Endodermal cell (in vitro differentiated cells): ENCODE measurements at regions not wholly inside any gene's neighbourhood (a gene's known extent, or its start where the extent isn't known, plus 50 kb on each side); places are given as distances from the start of the nearest gene placed in this dataset.
A peak's percentile ranks its signal among the peaks of the same experiment; 100 is the strongest.
"Not testable (repeated sequence)": the region's sequence is repeated elsewhere in the genome, so short reads cannot be mapped to it uniquely, and the experiment has no call there.

Experiments used
- DNase-seq: peaks from one replicate; pipeline ENCODE4 v3.0.0-alpha.2; 2017
- H3K27ac ChIP-seq: 2 replicates; pipeline ENCODE4 v1.5.1; 2013; ENCODE audit warnings: mild to moderate bottlenecking, low read depth, low read length, moderate library complexity
- H3K27me3 ChIP-seq: 2 replicates; pipeline ENCODE4 v1.6.1; 2013; ENCODE audit warnings: mild to moderate bottlenecking, low read length, moderate library complexity; ENCODE audit not compliant: insufficient read depth, control insufficient read depth, poor library complexity, severe bottlenecking
- H3K36me3 ChIP-seq: 2 replicates; pipeline ENCODE4 v1.7.0; 2013; ENCODE audit warnings: mild to moderate bottlenecking, low read length, moderate library complexity; ENCODE audit not compliant: control insufficient read depth, insufficient read depth
- H3K4me1 ChIP-seq: one replicate; pipeline ENCODE4 v1.7.0; 2013; ENCODE audit warnings: low read length; ENCODE audit not compliant: control insufficient read depth, insufficient read depth
- H3K4me3 ChIP-seq: 2 replicates; pipeline ENCODE4 v1.5.1; 2013; ENCODE audit warnings: mild to moderate bottlenecking, low read length, moderate library complexity
- H3K9ac ChIP-seq: 2 replicates; pipeline ENCODE4 v1.6.1; 2013; ENCODE audit warnings: mild to moderate bottlenecking, low read length, moderate library complexity; ENCODE audit not compliant: poor library complexity, severe bottlenecking; ENCODE audit errors: extremely low read depth
- H3K9me3 ChIP-seq: 2 replicates; pipeline ENCODE4 v1.6.1; 2013; ENCODE audit warnings: mild to moderate bottlenecking, low read length, moderate library complexity; ENCODE audit not compliant: control insufficient read depth
- H3K27ac Mint-ChIP-seq: 2 replicates; pipeline ENCODE4 v1.8.0; 2020; ENCODE audit warnings: mixed read lengths
- H3K27me3 Mint-ChIP-seq: 2 replicates; pipeline ENCODE4 v1.8.0; 2021; ENCODE audit warnings: mild to moderate bottlenecking, mixed read lengths; ENCODE audit not compliant: insufficient read depth
- H3K36me3 Mint-ChIP-seq: 2 replicates; pipeline ENCODE4 v1.8.0; 2020; ENCODE audit warnings: low read depth, mixed read lengths
- H3K4me1 Mint-ChIP-seq: 2 replicates; pipeline ENCODE4 v1.8.0; 2020; ENCODE audit warnings: mixed read lengths
- H3K4me3 Mint-ChIP-seq: 2 replicates; pipeline ENCODE4 v1.8.0; 2020; ENCODE audit warnings: mild to moderate bottlenecking, moderate library complexity, mixed read lengths
- H3K9me3 Mint-ChIP-seq: 2 replicates; pipeline ENCODE4 v1.8.0; 2020; ENCODE audit warnings: mild to moderate bottlenecking, mixed read lengths
- CTCF ChIP-seq: fragments of 200-600 bp; sonication (generic); conservative IDR thresholded peaks from 2 replicates; pipeline ENCODE4 v1.5.0; 2021; ENCODE audit warnings: antibody characterized with exemption, mild to moderate bottlenecking
- WGBS, 2 experiments: methylation state at CpG; one replicate each; pipeline versions ENCODE4 v1.1.5 to v1.1.7; 2013; ENCODE audit warnings: missing lambda C conversion rate in 2 of 2, mixed read lengths in 1 of 2; ENCODE audit not compliant: insufficient coverage in 1 of 2, insufficient read length in 1 of 2; 5-methylcytosine and 5-hydroxymethylcytosine counted together

DNA sequence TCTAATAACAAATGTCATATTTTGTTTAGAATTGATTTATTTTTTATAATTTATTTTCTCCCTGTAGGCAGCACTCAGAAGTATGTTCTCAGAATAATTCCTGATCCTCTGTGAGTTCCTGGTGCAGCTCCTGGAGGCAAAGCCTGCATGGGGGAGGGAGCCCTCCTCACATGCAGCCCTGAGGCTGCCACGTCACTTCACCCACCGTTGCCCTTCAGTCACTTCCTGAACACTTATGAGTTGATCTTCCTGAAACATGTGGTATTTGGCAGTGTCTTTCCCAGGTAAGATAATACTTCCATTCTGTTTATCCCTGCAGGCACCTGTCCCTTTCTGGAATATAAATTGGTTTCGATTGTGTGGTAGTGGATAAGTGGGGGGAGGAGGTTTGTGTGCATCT, 95.9 kb upstream of the GOLGA6L6 start:
- not testable (repeated sequence) for H3K27ac ChIP-seq

GRCh38 chr15:20629526-20629925, 87.9 kb upstream of the GOLGA6L6 start:
- H3K4me3 ChIP-seq, H3K9me3 ChIP-seq, H3K4me1 Mint-ChIP-seq, H3K27ac Mint-ChIP-seq, H3K27me3 Mint-ChIP-seq, H3K27me3 ChIP-seq, H3K4me3 Mint-ChIP-seq, H3K36me3 Mint-ChIP-seq, H3K4me1 ChIP-seq, H3K36me3 ChIP-seq, H3K9ac ChIP-seq, H3K27ac ChIP-seq: not testable (repeated sequence)
- 76 to 100% methylated on average over 2 to 5 of the region's 5 CpGs for WGBS, 2 experiments
- peak; percentile 9 for DNase-seq
- peaks cover 13% of the 10 kb centered on the region for H3K9me3 Mint-ChIP-seq

More for the DNA sequence above, 95.9 kb upstream of the GOLGA6L6 start:
- H3K27me3 Mint-ChIP-seq, H3K4me3 Mint-ChIP-seq, H3K27me3 ChIP-seq, H3K9me3 Mint-ChIP-seq, H3K4me3 ChIP-seq, H3K27ac Mint-ChIP-seq, H3K9ac ChIP-seq, H3K4me1 ChIP-seq, H3K9me3 ChIP-seq, H3K4me1 Mint-ChIP-seq, H3K36me3 ChIP-seq, DNase-seq, H3K36me3 Mint-ChIP-seq: not testable (repeated sequence)
- 67% methylated on average over 1 of the region's 3 CpGs; no CpG with 5 or more reads in 1 of the 2 experiments for WGBS, 2 experiments

GRCh38 chr15:20628538-20628937, 86.9 kb upstream of the GOLGA6L6 start:
- not testable (repeated sequence) for H3K4me1 Mint-ChIP-seq, H3K9ac ChIP-seq, H3K4me1 ChIP-seq, H3K36me3 ChIP-seq, H3K4me3 ChIP-seq, H3K4me3 Mint-ChIP-seq, DNase-seq, H3K27ac ChIP-seq, H3K27me3 Mint-ChIP-seq, H3K36me3 Mint-ChIP-seq, H3K27me3 ChIP-seq, H3K27ac Mint-ChIP-seq, H3K9me3 ChIP-seq
- H3K9me3 Mint-ChIP-seq: peaks cover 17% of the 10 kb centered on the region
- no CpG with 5 or more reads among the region's 30 CpGs for WGBS, 2 experiments

DNA sequence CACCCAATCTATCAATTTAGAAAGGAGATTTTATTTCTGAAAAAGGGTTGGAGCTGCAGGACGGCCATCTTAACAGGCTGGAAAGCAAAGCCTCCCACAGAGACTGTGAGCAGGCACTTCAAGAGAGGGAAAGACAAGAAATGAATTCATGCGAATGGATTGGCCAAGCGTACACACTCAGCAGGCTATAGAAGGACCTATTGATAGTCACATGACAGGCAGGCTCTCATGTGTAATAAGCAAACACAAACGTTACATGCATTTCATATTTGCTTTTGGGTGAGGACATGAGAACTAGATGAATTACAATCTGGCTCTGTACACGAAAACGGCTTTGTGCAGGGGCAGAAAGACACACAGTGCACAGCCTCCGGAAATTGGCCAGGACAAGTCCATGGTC, 83.9 kb upstream of the GOLGA6L6 start:
- not testable (repeated sequence) for H3K4me1 ChIP-seq, H3K36me3 ChIP-seq, H3K36me3 Mint-ChIP-seq, H3K9me3 ChIP-seq, H3K27me3 Mint-ChIP-seq, H3K9ac ChIP-seq, H3K4me3 ChIP-seq, H3K4me3 Mint-ChIP-seq, H3K27ac ChIP-seq, H3K27ac Mint-ChIP-seq, H3K27me3 ChIP-seq, H3K4me1 Mint-ChIP-seq, DNase-seq
- WGBS, 2 experiments: 43% methylated on average over 1 of the region's 7 CpGs; no CpG with 5 or more reads in 1 of the 2 experiments
- H3K9me3 Mint-ChIP-seq: peaks cover 17% of the 10 kb centered on the region

DNA sequence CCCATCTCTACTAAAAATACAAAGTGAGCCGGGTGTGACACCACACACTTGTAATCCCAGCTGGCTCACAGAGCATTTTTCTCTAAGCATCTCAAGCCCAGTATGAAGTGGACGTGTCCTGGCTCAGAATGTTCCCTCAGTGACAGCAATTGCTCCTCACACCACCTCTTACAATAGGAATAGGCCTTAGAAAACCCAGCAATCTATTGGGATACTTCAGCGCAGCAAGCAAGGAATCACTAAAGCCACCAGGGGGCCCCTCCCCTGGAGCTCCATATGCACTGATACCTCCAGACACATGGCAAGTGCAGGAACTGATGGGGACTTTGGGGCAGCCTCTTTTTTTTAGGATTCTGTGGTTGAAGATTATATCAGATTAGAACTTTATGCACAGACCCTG, 82.5 kb upstream of the GOLGA6L6 start:
- H3K27me3 Mint-ChIP-seq, H3K27ac ChIP-seq, H3K36me3 Mint-ChIP-seq, H3K9me3 ChIP-seq, H3K4me1 Mint-ChIP-seq, H3K9ac ChIP-seq, H3K4me3 Mint-ChIP-seq, H3K27me3 ChIP-seq, H3K4me1 ChIP-seq, H3K4me3 ChIP-seq, H3K27ac Mint-ChIP-seq, H3K36me3 ChIP-seq: not testable (repeated sequence)
- peak; percentile 12 for TF ChIP-seq CTCF
- H3K9me3 Mint-ChIP-seq: peaks cover 15% of the 10 kb centered on the region
- peak; percentile 40 for DNase-seq
- WGBS, 2 experiments: 57 to 65% methylated on average over 2 to 3 of the region's 3 CpGs

DNA sequence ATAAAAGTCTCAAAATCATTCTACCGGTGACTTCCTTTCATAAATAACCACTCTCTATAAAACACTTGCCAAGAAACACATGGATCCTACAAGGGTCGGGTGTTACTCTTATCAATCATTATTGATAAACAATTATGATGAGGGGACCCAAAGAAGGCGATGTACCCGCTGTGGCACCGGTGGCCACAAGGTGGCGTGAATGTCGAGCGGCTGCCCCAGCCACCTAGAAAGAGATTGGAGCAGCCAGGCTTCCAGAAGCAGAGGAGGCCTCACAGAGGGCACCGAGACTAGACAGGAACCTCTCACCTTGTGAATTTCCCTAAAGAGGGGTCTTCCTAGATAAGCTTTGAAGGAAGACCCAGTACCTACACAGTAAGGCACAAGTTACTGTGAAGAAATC, 80.5 kb upstream of the GOLGA6L6 start:
- H3K4me1 ChIP-seq, H3K27ac ChIP-seq, H3K4me3 ChIP-seq, H3K4me3 Mint-ChIP-seq, H3K27me3 ChIP-seq, H3K4me1 Mint-ChIP-seq, H3K27me3 Mint-ChIP-seq, H3K27ac Mint-ChIP-seq, H3K9ac ChIP-seq, H3K36me3 Mint-ChIP-seq, H3K9me3 Mint-ChIP-seq, DNase-seq, H3K9me3 ChIP-seq, H3K36me3 ChIP-seq: not testable (repeated sequence)
- WGBS, 2 experiments: no CpG with 5 or more reads among the region's 9 CpGs

- H3K36me3 Mint-ChIP-seq, H3K27ac Mint-ChIP-seq, H3K36me3 ChIP-seq, DNase-seq, H3K9ac ChIP-seq, H3K4me1 ChIP-seq, H3K9me3 Mint-ChIP-seq, H3K4me1 Mint-ChIP-seq, H3K27me3 Mint-ChIP-seq, H3K27ac ChIP-seq, H3K27me3 ChIP-seq, H3K4me3 ChIP-seq, H3K9me3 ChIP-seq, H3K4me3 Mint-ChIP-seq: not testable (repeated sequence)
- 75% methylated on average over 5 of the region's 10 CpGs; no CpG with 5 or more reads in 1 of the 2 experiments for WGBS, 2 experiments
These were observed 72.9 kb upstream of the GOLGA6L6 start for GRCh38 chr15:20614549-20614948.
